K562 (cell line): ENCODE measurements at regions not wholly inside any gene's neighbourhood (a gene's known extent, or its start where the extent isn't known, plus 50 kb on each side); places are given as distances from the start of the nearest gene placed in this dataset.

ENCODE experiments used
- WHSC1 ChIP-seq: IDR thresholded peaks from one replicate; pipeline ENCODE4 v1.6.1; 2012; ENCODE audit warnings: low read length, control low read depth, inconsistent platforms
- TF ChIP-seq, protein P1 (sequence below), 2 experiments: fragments of 450-650 bp; IDR thresholded peaks; 2 replicates each; pipeline ENCODE4 v1.6.1; 2016; ENCODE audit warnings: mild to moderate bottlenecking in 2 of 2, borderline replicate concordance in 1 of 2, low read depth in 1 of 2, moderate library complexity in 1 of 2

DNA sequence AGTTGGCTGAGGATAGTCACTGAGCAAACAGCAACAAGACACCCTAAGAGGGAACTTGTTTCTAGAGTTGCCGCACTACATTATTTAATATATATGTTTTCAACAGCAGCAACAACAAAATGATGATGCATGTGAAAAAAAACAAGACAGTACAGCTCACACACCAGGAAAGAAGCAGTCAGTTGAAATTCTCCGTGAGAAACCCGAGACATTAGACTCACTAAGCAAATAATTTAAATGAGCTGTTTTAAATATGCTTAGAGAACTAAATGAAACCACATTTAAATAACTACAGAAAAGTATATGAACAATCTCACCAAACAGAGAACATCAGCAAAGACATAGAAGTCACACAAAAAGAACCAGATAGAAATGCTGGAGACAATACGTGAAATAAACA, 426.3 kb upstream of the PFKP start (continued):
- TF ChIP-seq, protein P1, sequence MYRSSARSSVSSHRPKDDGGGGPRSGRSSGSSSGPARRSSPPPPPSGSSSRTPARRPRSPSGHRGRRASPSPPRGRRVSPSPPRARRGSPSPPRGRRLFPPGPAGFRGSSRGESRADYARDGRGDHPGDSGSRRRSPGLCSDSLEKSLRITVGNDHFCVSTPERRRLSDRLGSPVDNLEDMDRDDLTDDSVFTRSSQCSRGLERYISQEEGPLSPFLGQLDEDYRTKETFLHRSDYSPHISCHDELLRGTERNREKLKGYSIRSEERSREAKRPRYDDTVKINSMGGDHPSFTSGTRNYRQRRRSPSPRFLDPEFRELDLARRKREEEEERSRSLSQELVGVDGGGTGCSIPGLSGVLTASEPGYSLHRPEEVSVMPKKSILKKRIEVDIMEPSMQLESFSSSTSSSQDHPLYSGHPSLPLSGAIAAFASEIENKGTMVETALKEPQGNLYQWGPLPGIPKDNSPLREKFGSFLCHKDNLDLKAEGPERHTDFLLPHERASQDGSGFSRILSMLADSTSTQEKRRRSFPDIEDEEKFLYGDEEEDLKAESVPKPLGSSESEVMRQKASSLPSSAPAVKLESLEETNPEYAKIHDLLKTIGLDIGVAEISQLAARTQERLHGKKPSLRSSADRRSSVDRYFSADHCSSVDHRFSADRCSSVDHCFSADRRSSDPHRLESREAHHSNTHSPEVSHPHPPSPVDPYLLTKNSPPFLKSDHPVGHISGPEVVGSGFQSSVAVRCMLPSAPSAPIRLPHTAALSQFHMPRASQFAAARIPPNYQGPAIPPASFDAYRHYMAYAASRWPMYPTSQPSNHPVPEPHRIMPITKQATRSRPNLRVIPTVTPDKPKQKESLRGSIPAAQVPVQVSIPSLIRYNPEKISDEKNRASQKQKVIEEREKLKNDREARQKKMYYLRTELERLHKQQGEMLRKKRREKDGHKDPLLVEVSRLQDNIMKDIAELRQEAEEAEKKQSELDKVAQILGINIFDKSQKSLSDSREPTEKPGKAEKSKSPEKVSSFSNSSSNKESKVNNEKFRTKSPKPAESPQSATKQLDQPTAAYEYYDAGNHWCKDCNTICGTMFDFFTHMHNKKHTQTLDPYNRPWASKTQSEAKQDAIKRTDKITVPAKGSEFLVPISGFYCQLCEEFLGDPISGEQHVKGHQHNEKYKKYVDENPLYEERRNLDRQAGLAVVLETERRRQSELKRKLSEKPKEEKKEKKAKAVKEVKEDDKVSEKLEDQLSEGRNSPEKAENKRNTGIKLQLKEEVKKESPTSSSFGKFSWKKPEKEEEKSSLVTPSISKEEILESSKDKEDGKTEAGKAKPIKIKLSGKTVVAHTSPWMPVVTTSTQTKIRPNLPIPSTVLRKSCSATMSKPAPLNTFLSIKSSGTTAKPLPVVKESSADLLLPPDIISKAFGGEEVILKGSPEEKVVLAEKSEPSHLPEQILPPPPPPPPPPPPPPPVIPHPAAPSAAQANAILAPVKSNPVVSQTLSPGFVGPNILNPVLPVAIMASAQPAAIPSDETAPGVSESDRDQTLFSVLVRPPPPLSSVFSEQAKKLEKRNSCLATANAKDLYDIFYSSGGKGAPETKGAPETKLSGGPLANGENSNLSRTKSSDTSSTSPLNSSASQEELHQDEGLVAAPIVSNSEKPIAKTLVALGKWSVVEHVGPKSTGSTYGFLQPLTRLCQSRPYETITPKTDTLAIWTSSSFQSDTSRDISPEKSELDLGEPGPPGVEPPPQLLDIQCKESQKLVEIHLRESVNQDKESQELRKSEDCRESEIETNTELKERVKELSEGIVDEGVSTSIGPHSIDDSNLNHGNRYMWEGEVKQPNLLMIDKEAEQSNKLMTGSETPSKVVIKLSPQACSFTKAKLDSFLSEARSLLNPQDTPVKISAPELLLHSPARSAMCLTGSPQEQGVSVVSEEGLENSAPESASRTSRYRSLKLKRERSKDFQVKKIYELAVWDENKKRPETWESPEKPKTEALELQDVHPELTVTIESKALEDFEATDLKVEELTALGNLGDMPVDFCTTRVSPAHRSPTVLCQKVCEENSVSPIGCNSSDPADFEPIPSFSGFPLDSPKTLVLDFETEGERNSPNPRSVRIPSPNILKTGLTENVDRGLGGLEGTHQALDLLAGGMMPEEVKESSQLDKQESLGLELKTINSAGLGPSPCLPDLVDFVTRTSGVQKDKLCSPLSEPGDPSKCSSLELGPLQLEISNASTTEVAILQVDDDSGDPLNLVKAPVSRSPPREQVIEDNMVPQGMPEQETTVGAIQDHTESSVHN (IDR thresholded peaks at IDR 0.05; ENCODE audit: borderline replicate concordance in 1 of 2, low read depth in 1 of 2), result no peak
- no peak for TF ChIP-seq WHSC1
- TF ChIP-seq, all 486 proteins: peak for 0
